ENCODE measurements at regions not wholly inside any gene's neighbourhood (a gene's known extent, or its start where the extent isn't known, plus 50 kb on each side); places are given as distances from the start of the nearest gene placed in this dataset.

DNA sequence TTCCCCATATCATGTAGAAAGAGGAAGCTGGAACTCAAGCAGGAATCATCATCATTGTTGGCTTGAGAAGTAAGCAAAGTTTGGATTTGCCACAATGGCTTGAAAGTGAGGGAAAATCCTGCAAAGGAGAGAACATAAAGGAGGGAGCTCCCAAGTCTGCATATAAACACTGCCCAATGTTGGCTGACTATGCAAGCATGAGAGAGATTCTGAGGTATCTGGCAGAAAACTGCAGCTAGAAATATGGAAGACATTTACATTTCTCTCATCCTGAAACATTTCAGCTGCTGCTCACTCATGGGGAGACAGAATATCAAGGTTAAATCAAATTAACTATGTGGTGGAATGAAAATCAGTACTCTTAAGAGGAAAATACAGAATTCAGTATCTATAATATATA lies 415.6 kb upstream of the TNC start:
- TF ChIP-seq, protein P1, sequence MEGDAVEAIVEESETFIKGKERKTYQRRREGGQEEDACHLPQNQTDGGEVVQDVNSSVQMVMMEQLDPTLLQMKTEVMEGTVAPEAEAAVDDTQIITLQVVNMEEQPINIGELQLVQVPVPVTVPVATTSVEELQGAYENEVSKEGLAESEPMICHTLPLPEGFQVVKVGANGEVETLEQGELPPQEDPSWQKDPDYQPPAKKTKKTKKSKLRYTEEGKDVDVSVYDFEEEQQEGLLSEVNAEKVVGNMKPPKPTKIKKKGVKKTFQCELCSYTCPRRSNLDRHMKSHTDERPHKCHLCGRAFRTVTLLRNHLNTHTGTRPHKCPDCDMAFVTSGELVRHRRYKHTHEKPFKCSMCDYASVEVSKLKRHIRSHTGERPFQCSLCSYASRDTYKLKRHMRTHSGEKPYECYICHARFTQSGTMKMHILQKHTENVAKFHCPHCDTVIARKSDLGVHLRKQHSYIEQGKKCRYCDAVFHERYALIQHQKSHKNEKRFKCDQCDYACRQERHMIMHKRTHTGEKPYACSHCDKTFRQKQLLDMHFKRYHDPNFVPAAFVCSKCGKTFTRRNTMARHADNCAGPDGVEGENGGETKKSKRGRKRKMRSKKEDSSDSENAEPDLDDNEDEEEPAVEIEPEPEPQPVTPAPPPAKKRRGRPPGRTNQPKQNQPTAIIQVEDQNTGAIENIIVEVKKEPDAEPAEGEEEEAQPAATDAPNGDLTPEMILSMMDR (conservative IDR thresholded peaks at IDR 0.05 in 1 of 2, IDR thresholded peaks at IDR 0.05 in 1 of 2; ENCODE audit: extremely low read depth in 1 of 2, insufficient read depth in 1 of 2, low read depth in 1 of 2, low read length in 2 of 2) = no peak
- TF ChIP-seq EZH2 (IDR thresholded peaks at IDR 0.05; ENCODE audit: borderline replicate concordance, low read length) = no peak

Measured in mammary epithelial cell (primary cell).